Endometrial microvascular endothelial cells (primary cell): ENCODE measurements at regions not wholly inside any gene's neighbourhood (a gene's known extent, or its start where the extent isn't known, plus 50 kb on each side); places are given as distances from the start of the nearest gene placed in this dataset.
"Not testable (repeated sequence)": the region's sequence is repeated elsewhere in the genome, so short reads cannot be mapped to it uniquely, and the experiment has no call there.

Experiments used
- in situ Hi-C: cut with HindIII; loops from 2 replicates; pipeline ENCODE4 v1.10.0; 2017; ENCODE audit warnings: low sequenced_read_pairs, low pct_unique_long_range_greater_than_20kb; ENCODE audit errors: inconsistent ontology term

- in situ Hi-C loops = no loop called here
Observed at GRCh38 chr10:33022691-33023090, 64.7 kb upstream of the ITGB1 start.

DNA sequence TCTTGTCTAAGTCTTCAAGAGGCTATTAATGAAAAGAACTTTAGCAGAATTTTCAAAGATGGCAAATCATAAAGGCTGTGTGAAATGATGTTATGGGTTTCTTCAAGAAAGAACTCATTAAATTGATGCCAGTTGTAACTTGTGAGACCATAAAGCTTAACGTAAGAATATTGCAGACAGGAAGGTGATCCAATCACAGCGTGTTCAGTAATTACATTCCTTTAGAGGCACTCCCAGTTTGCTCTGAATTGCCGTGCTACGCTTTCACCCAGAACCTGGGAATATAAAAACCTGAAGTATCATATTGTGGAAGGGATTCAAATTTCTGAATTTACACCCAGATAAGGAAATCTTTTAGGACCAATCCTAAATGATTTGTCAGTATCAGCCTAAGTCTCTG, 64.1 kb upstream of the ITGB1 start:
- in situ Hi-C loops = no loop called here

DNA sequence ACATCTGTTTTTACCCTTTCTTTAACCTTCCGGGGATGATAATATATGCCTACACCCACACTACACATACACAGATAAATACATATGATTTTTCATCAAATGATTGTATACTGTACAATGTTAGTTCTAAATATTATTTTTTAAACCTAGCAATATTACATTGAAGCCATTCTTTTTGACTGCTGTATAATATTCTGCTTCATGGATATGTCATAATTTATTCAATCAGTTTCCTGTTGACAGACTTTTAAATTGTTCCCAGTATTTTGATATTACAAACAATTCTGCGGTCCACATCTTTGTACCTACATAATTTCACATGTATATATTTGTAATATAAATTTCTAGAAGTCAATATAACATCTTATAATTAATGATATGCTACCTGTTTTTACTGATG, 59.0 kb upstream of the ITGB1 start:
- in situ Hi-C loops = no loop called here

- in situ Hi-C loops = no loop called here
Observed at GRCh38 chr10:33015761-33016547, 57.9 kb upstream of the ITGB1 start.

GRCh38 chr10:33013331-33013730, 55.3 kb upstream of the ITGB1 start:
- in situ Hi-C loops = not testable (repeated sequence)

- in situ Hi-C loops = no loop called here
Observed at GRCh38 chr10:33012306-33012705, 54.3 kb upstream of the ITGB1 start.

DNA sequence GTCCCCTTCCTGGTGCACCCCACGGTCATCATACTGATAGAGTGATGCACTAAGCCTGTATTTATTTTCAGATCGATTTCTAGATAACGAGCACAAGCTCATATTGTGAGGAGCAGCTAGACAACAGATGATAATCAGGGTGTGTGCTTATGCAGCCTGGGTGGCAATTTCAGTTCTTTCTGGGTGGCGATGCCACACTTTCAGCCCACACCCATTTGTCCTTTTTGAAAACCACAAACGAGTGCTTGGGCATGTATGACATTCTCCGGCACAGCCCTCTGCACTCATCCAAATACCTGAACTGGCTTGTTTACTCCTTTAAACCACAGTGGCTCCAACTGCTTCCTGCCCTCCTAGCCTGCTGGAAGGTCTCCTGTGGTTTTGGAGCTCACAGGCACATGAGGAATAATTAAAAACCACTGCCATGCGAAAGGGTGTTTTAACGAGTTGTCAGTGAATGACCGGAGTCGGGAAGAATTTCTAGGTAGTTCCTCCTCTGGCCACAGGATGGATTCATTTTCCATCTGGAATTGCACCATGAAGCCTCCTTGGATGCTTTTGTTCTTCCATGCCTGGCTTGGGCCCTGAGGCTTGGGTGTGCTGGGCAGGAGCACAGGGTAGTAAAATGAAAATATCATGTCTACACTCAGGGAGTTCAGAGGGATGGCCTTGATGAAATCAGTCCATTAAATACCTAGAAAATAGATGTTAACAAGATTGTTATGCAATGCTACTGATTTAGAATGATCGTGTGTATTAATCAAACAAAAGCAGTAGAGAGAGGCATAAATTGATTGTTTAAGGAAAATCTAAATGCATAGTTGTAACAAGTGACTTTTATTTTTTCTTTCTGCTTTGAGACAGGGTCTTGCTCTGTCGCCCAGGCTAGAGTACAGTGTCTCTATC, 52.4 kb upstream of the ITGB1 start:
- in situ Hi-C loops = no loop called here

GRCh38 chr10:33009244-33010131, 51.5 kb upstream of the ITGB1 start:
- in situ Hi-C loops = loop anchor here (10.0 kb wide), 1 partner anchor 55 kb away; the partner anchor contains the start of gene ITGB1

DNA sequence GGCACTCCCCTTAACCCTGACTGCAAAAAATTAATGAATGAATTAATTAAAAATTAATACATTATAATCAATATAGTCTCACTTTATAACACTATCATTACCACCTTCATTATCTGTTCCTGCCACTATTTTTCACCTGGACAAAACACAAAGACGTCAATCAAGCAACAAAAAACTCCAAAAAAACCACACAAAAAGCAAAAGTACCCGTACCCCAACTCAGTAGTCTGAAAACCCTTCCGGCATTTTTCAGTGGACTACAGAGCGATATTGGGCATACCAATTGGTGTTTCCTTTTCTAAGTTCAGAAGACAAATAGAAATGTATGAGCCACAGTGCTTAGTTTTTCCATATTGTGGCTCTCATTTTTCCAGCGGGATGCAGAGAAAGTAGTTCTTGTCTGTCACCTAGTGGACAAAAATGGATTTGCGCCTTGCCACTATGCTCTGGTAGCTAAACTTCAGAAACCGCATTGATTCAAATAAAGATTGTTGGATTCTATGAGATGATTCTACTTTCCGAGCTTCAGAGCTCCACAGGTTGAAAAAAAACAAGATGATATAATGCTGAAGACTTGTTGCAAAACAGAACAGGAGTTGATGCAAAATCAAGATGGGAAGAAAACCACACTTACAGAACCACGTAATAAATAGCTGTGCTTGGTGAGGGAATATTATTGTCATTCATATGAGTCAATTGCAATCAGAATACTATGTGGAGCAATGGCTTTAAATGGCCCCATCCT, 50.6 kb upstream of the ITGB1 start:
- in situ Hi-C loops = loop anchor here (10.0 kb wide), 1 partner anchor 54 kb away; the partner anchor contains the start of gene ITGB1

DNA sequence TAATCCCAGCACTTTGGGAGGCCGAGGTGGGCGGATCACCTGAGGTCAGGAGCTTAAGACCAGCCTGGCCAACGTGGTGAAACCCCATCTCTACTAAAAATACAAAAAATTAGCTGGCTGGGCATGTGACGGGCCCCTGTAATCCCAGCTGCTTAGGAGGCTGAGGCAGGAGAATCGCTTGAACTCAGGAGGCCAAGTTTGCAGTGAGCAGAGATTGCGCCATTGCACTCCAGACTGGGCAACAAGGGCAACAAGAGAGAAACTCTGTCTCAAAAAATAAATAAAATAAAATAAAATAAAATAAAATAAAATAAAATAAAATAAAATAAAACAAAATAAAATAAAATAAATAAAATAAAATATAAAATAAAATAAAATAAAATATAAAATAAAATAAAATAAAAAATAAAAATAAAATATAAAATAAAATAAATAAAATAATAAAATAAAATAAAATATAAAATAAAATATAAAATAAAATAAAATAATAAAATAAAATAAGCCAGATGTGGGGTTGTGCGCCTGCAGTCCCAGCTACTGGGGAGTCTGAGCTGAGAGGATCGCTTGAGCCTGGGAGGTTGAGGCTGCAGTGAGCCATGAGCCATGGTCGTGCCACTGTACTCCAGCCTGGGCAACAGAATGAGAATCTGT, 49.8 kb upstream of the ITGB1 start:
- in situ Hi-C loops = loop anchor here (10.0 kb wide), 1 partner anchor 53 kb away; the partner anchor contains the start of gene ITGB1
